Prostate gland (tissue), 2 donors: ENCODE measurements at regions not wholly inside any gene's neighbourhood (a gene's known extent, or its start where the extent isn't known, plus 50 kb on each side); places are given as distances from the start of the nearest gene placed in this dataset.

Source experiments
- POLR2A ChIP-seq: fragments of 450-650 bp; IDR thresholded peaks from one replicate; pipeline ENCODE4 v1.6.1; 2016; ENCODE audit warnings: antibody characterized with exemption, mild to moderate bottlenecking
- POLR2AphosphoS5 ChIP-seq: sonication (generic); formaldehyde crosslinking; IDR thresholded peaks from one replicate; pipeline ENCODE4 v1.6.1; 2017; ENCODE audit warnings: antibody characterized with exemption
- TF ChIP-seq, protein P1 (sequence below), 4 experiments: fragments of 200-600 bp in 2 of 4; fragments of 450-650 bp in 2 of 4; sonication (generic) in 2 of 4; IDR thresholded peaks; 1 replicate in 3 of 4; 2 replicates in 1 of 4; pipeline ENCODE4 v1.5.1; 2016 to 2019; ENCODE audit warnings: antibody characterized with exemption in 4 of 4, mild to moderate bottlenecking in 2 of 4, moderate library complexity in 2 of 4

GRCh38 chr5:126020770-126021169 lies 402.4 kb upstream of the GRAMD2B start:
- TF ChIP-seq, protein P1, sequence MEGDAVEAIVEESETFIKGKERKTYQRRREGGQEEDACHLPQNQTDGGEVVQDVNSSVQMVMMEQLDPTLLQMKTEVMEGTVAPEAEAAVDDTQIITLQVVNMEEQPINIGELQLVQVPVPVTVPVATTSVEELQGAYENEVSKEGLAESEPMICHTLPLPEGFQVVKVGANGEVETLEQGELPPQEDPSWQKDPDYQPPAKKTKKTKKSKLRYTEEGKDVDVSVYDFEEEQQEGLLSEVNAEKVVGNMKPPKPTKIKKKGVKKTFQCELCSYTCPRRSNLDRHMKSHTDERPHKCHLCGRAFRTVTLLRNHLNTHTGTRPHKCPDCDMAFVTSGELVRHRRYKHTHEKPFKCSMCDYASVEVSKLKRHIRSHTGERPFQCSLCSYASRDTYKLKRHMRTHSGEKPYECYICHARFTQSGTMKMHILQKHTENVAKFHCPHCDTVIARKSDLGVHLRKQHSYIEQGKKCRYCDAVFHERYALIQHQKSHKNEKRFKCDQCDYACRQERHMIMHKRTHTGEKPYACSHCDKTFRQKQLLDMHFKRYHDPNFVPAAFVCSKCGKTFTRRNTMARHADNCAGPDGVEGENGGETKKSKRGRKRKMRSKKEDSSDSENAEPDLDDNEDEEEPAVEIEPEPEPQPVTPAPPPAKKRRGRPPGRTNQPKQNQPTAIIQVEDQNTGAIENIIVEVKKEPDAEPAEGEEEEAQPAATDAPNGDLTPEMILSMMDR (IDR thresholded peaks at IDR 0.05), result no peak
- TF ChIP-seq POLR2AphosphoS5 (no peak), POLR2A (no peak)
